C4-2B (cell line): ENCODE measurements at regions not wholly inside any gene's neighbourhood (a gene's known extent, or its start where the extent isn't known, plus 50 kb on each side); places are given as distances from the start of the nearest gene placed in this dataset.

ENCODE experiments used
- ZFX ChIP-seq: fragments of 450-650 bp; IDR thresholded peaks from 2 replicates; pipeline ENCODE4 v1.6.1; 2017
- TF ChIP-seq, protein P1 (sequence below): fragments of 450-650 bp; conservative IDR thresholded peaks from 2 replicates; pipeline ENCODE4 v1.5.1; 2017; ENCODE audit warnings: mild to moderate bottlenecking

DNA sequence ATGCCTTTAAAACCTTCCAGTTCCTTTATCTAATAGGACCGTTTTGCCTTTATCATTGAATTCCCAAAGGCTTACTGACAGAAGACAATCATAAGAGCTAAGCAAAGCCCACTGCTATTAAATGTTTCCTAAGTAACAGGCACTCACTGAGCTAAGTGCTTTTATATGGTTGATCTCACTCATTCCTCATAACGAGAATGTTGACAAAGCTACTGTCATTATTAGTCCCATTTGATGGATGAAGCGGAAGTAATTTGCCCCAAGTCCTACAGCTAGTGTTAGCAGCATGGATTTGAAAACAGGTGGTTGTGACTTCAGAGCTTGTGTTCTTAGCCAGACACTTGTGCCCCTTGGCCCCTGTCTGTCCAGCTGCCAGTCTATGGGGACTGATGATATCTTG, 134.8 kb upstream of the SERPINE2 start:
- TF ChIP-seq, protein P1, sequence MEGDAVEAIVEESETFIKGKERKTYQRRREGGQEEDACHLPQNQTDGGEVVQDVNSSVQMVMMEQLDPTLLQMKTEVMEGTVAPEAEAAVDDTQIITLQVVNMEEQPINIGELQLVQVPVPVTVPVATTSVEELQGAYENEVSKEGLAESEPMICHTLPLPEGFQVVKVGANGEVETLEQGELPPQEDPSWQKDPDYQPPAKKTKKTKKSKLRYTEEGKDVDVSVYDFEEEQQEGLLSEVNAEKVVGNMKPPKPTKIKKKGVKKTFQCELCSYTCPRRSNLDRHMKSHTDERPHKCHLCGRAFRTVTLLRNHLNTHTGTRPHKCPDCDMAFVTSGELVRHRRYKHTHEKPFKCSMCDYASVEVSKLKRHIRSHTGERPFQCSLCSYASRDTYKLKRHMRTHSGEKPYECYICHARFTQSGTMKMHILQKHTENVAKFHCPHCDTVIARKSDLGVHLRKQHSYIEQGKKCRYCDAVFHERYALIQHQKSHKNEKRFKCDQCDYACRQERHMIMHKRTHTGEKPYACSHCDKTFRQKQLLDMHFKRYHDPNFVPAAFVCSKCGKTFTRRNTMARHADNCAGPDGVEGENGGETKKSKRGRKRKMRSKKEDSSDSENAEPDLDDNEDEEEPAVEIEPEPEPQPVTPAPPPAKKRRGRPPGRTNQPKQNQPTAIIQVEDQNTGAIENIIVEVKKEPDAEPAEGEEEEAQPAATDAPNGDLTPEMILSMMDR = no peak
- no peak for TF ChIP-seq ZFX
